H1 (cell line): ENCODE measurements at regions not wholly inside any gene's neighbourhood (a gene's known extent, or its start where the extent isn't known, plus 50 kb on each side); places are given as distances from the start of the nearest gene placed in this dataset.

ENCODE experiments used
- CTCF ChIA-PET: fragments of 300-600 bp; sonication (Branson Sonifier 250); formaldehyde crosslinking; loops from one replicate; lab custom pipeline; 2021; ENCODE audit not compliant: partially characterized antibody; lab: Charles Lee
- POLR2A ChIA-PET: fragments of 300-600 bp; sonication (Branson Sonifier 250); formaldehyde crosslinking; loops from one replicate; lab custom pipeline; 2021; ENCODE audit warnings: inconsistent platforms; ENCODE audit not compliant: partially characterized antibody; lab: Charles Lee
- DNase-seq, 2 experiments: peaks; one replicate each; pipeline versions ENCODE4 v3.0.0 to v3.0.0-alpha.2; 2010 to 2022; ENCODE audit warnings: low spot score in 2 of 2, low read depth in 1 of 2, mixed read lengths in 1 of 2
- FAIRE-seq: peaks from 2 replicates; lab custom pipeline; 2011; peaks lifted over from hg19 to GRCh38; lab: Jason Lieb, UNC
- H2AFZ ChIP-seq: 2 replicates; pipeline ENCODE4 v1.8.1; 2012; ENCODE audit warnings: low read length, inconsistent platforms
- H2AK5ac ChIP-seq: 2 replicates; pipeline ENCODE4 v1.6.1; 2013; ENCODE audit warnings: low read depth, low read length
- H2BK120ac ChIP-seq: replicated peaks from 2 replicates; pipeline ENCODE3; 2013; ENCODE audit warnings: low read depth, low read length, inconsistent platforms
- H2BK12ac ChIP-seq: 2 replicates; pipeline ENCODE4 v1.6.1; 2013; ENCODE audit warnings: low read depth, low read length
- H2BK15ac ChIP-seq: 2 replicates; pipeline ENCODE4 v1.6.1; 2013; ENCODE audit warnings: low read length
- H2BK20ac ChIP-seq: 2 replicates; pipeline ENCODE4 v1.6.1; 2013; ENCODE audit warnings: low read length
- H2BK5ac ChIP-seq: 2 replicates; pipeline ENCODE4 v1.6.1; 2013; ENCODE audit warnings: low read depth, low read length
- H3K14ac ChIP-seq: 2 replicates; pipeline ENCODE4 v1.6.1; 2013; ENCODE audit warnings: inconsistent platforms; ENCODE audit not compliant: insufficient read length
- H3K18ac ChIP-seq: 2 replicates; pipeline ENCODE4 v1.6.1; 2013; ENCODE audit warnings: low read length; ENCODE audit errors: extremely low read depth
- H3K23ac ChIP-seq: 2 replicates; pipeline ENCODE4 v1.6.1; 2013; ENCODE audit warnings: inconsistent platforms; ENCODE audit not compliant: insufficient read length
- H3K23me2 ChIP-seq: 2 replicates; pipeline ENCODE4 v1.6.1; 2013; ENCODE audit warnings: low read depth, low read length
- H3K27ac ChIP-seq: 2 replicates; pipeline ENCODE4 v1.6.1; 2011; ENCODE audit warnings: low read depth, low read length, inconsistent platforms
- H3K27me3 ChIP-seq, 4 experiments: replicated peaks in 1 of 4; 1 replicate in 1 of 4; 2 replicates in 3 of 4; pipeline versions ENCODE4 v1.6.1 to v1.8.1; 2011 to 2013; ENCODE audit warnings: low read length in 3 of 4, mild to moderate bottlenecking in 3 of 4, inconsistent platforms in 2 of 4, mixed read lengths in 2 of 4, moderate library complexity in 1 of 4; ENCODE audit not compliant: control insufficient read depth in 3 of 4, insufficient read depth in 3 of 4; ENCODE audit errors: extremely low read depth in 1 of 4
- H3K36me3 ChIP-seq, 4 experiments: 2 replicates each; pipeline versions ENCODE4 v1.6.1 to v1.8.1; 2011 to 2013; ENCODE audit warnings: mild to moderate bottlenecking in 4 of 4, low read length in 3 of 4, moderate library complexity in 2 of 4, control low read depth in 1 of 4, inconsistent platforms in 1 of 4; ENCODE audit not compliant: insufficient read depth in 4 of 4, control insufficient read depth in 2 of 4
- H3K4ac ChIP-seq: replicated peaks from 2 replicates; pipeline ENCODE3; 2013; ENCODE audit warnings: low read length, low read depth, mixed read lengths, inconsistent platforms; ENCODE audit not compliant: insufficient read length
- H3K4me1 ChIP-seq, 4 experiments: replicated peaks in 1 of 4; 1 replicate in 1 of 4; 2 replicates in 3 of 4; pipeline versions ENCODE4 v1.6.1 to v1.8.1; 2011 to 2013; ENCODE audit warnings: low read length in 3 of 4, inconsistent platforms in 2 of 4, mixed read lengths in 1 of 4; ENCODE audit not compliant: insufficient read depth in 4 of 4, control insufficient read depth in 3 of 4
- H3K4me2 ChIP-seq, 2 experiments: 2 replicates each; pipeline versions ENCODE4 v1.6.1 to v1.8.1; 2011 to 2013; ENCODE audit warnings: low read depth in 2 of 2, low read length in 2 of 2, control low read depth in 1 of 2, inconsistent platforms in 1 of 2, mild to moderate bottlenecking in 1 of 2; ENCODE audit not compliant: insufficient read depth in 1 of 2
- H3K4me3 ChIP-seq, 4 experiments: fragments of 200-600, 300-600 bp in 1 of 4; sonication (generic), shearing (Covaris generic), sonication (Bioruptor Twin) in 1 of 4; 2 replicates each; pipeline versions ENCODE4 v1.5.1 to v1.8.1; 2011 to 2016; ENCODE audit warnings: low read length in 4 of 4, low read depth in 3 of 4, control low read depth in 2 of 4, inconsistent platforms in 2 of 4, mild to moderate bottlenecking in 2 of 4, mixed read lengths in 1 of 4, moderate library complexity in 1 of 4; ENCODE audit not compliant: insufficient read depth in 2 of 4; ENCODE audit errors: extremely low read depth in 1 of 4
- H3K56ac ChIP-seq: replicated peaks from 2 replicates; pipeline ENCODE3; 2013; ENCODE audit warnings: low read depth, mild to moderate bottlenecking, mixed read lengths, low read length, inconsistent platforms; ENCODE audit not compliant: insufficient read length
- H3K79me1 ChIP-seq: 2 replicates; pipeline ENCODE4 v1.6.1; 2013; ENCODE audit warnings: low read depth, low read length, control low read depth
- H3K79me2 ChIP-seq, 2 experiments: 2 replicates each; pipeline versions ENCODE4 v1.6.1 to v1.8.1; 2012 to 2013; ENCODE audit warnings: low read length in 2 of 2, mild to moderate bottlenecking in 2 of 2, inconsistent platforms in 1 of 2; ENCODE audit not compliant: insufficient read depth in 2 of 2, control insufficient read depth in 1 of 2
- H3K9ac ChIP-seq, 4 experiments: replicated peaks in 1 of 4; 1 replicate in 1 of 4; 2 replicates in 3 of 4; pipeline versions ENCODE4 v1.6.1 to v1.8.1; 2011 to 2013; ENCODE audit warnings: low read depth in 3 of 4, low read length in 3 of 4, control low read depth in 2 of 4, mild to moderate bottlenecking in 2 of 4, moderate library complexity in 2 of 4, inconsistent platforms in 1 of 4; ENCODE audit errors: extremely low read depth in 1 of 4
- H3K9me3 ChIP-seq, 2 experiments: 2 replicates each; pipeline versions ENCODE4 v1.6.1 to v1.8.1; 2012 to 2013; ENCODE audit warnings: mild to moderate bottlenecking in 2 of 2, moderate library complexity in 2 of 2, control low read depth in 1 of 2, inconsistent platforms in 1 of 2, low read depth in 1 of 2, low read length in 1 of 2, mixed read lengths in 1 of 2; ENCODE audit not compliant: insufficient read depth in 2 of 2
- H4K20me1 ChIP-seq, 2 experiments: replicated peaks in 1 of 2; 2 replicates each; pipeline versions ENCODE3 to v1.8.1; 2011 to 2013; ENCODE audit warnings: inconsistent platforms in 2 of 2, low read length in 2 of 2, mild to moderate bottlenecking in 1 of 2; ENCODE audit not compliant: insufficient read depth in 2 of 2, control insufficient read depth in 1 of 2
- H4K5ac ChIP-seq: 2 replicates; pipeline ENCODE4 v1.6.1; 2013; ENCODE audit warnings: low read length, low read depth, mixed read lengths, inconsistent platforms; ENCODE audit not compliant: insufficient read length
- H4K8ac ChIP-seq: 2 replicates; pipeline ENCODE4 v1.8.0; 2013; ENCODE audit warnings: mild to moderate bottlenecking, moderate library complexity, low read length, inconsistent platforms; ENCODE audit not compliant: insufficient read depth; ENCODE audit errors: extremely low read depth
- H4K91ac ChIP-seq: replicated peaks from 2 replicates; pipeline ENCODE3; 2013; ENCODE audit warnings: low read length, mixed read lengths, inconsistent platforms; ENCODE audit not compliant: insufficient read length
- BACH1 ChIP-seq: IDR thresholded peaks from 2 replicates; pipeline ENCODE4 v1.6.1; 2012; ENCODE audit warnings: low read length, improper control_type of control experiment
- CHD1 ChIP-seq: IDR thresholded peaks from 2 replicates; pipeline ENCODE4 v1.6.1; 2012; ENCODE audit warnings: low read depth, low read length, improper control_type of control experiment
- RBBP5 ChIP-seq: IDR thresholded peaks from 2 replicates; pipeline ENCODE4 v1.7.1; 2012; ENCODE audit warnings: low read depth, mild to moderate bottlenecking, inconsistent platforms, low read length, moderate library complexity, borderline replicate concordance
- TAF1 ChIP-seq: IDR thresholded peaks from 2 replicates; pipeline ENCODE4 v1.6.1; 2011; ENCODE audit warnings: mild to moderate bottlenecking, low read depth, low read length
- WGBS, 2 experiments: shearing (Covaris generic) in 1 of 2; methylation state at CpG; one replicate each; pipeline versions ENCODE4 v1.1.6 to v1.1.7; 2013 to 2015; ENCODE audit warnings: low lambda C conversion rate in 2 of 2, mixed read lengths in 2 of 2, inconsistent platforms in 1 of 2, low coverage in 1 of 2, missing lambda C conversion rate in 1 of 2; ENCODE audit not compliant: insufficient replicate concordance in 2 of 2, insufficient coverage in 1 of 2, insufficient read length in 1 of 2; ENCODE audit errors: extremely low coverage in 1 of 2, missing lambda C conversion rate in 1 of 2; 5-methylcytosine and 5-hydroxymethylcytosine counted together

DNA sequence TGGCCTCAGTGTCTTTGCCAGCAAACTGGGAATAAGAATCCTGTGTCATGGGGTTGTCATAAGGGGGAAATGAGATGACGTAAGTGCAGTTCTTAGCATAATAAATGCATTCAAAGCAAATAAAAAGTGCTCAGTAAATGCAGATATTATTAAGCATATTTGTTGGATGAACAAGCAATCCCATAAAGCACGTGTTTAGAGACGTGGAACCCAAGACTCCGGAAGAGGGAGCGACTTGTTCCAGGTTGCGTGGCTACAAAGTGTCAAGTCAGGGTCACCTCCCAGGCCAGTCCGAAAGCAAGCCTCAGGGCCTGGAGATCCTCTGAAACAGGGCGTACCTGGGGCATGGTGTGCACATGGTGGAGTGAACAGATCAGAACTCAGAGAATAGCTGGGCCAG, 58.0 kb upstream of the LAPTM5 start:
- Histone ChIP-seq H3K18ac (no peak overlapping the region), H3K36me3 (no peaks in the 10 kb centered on the region), H2BK20ac (no peak overlapping the region), H2BK15ac (no peak overlapping the region), H3K4me3 (no peak overlapping the region), H2AK5ac (no peak overlapping the region), H3K56ac (no peak overlapping the region), H2AFZ (no peak overlapping the region), H3K4me1 (peaks cover 13 to 28% (median 17%) of the 10 kb centered on the region in 4 experiments), H3K23me2 (no peaks in the 10 kb centered on the region), H3K27me3 (no peaks in the 10 kb centered on the region), H4K20me1 (no peaks in the 10 kb centered on the region), H3K27ac (no peak overlapping the region), H2BK12ac (no peak overlapping the region; the same call in 1 of the 2 replicates), H3K23ac (no peak overlapping the region), H2BK120ac (no peak overlapping the region), H3K14ac (no peak overlapping the region), H4K8ac (no peak overlapping the region; the same call in 1 of the 2 replicates), H3K79me1 (no peaks in the 10 kb centered on the region; the same call in 1 of the 2 replicates), H4K91ac (no peak overlapping the region), H3K79me2 (no peaks in the 10 kb centered on the region), H4K5ac (no peak overlapping the region), H3K4ac (no peak overlapping the region), H2BK5ac (no peak overlapping the region), H3K4me2 (no peak overlapping the region; a peak in 1 of 4 replicates), H3K9ac (no peak overlapping the region), H3K9me3 (no peaks in the 10 kb centered on the region)
- WGBS, 2 experiments, result 92% methylated on average over 8 of the region's 8 CpGs; no CpG with 5 or more reads in 1 of the 2 experiments
- POLR2A ChIA-PET, result interaction anchor here (1.0 to 1.9 kb wide), 5 partner anchors 9 to 89 kb away, joined by 3 to 8 read pairs (median 4); no protein-coding TSS in a partner anchor
- FAIRE-seq, result no peak
- CTCF ChIA-PET, result interaction anchor here (0.6 to 10.9 kb wide), 7 partner anchors 10 to 113 kb away, joined by 3 to 158 read pairs (median 15); no protein-coding TSS in a partner anchor
- no peak for DNase-seq
- TF ChIP-seq RBBP5 (no peak), TAF1 (no peak), BACH1 (no peak), CHD1 (no peak)
